CD14-positive monocyte (primary cell): ENCODE measurements at regions not wholly inside any gene's neighbourhood (a gene's known extent, or its start where the extent isn't known, plus 50 kb on each side); places are given as distances from the start of the nearest gene placed in this dataset.

ENCODE experiments used
- DNase-seq, 3 donors: peaks; one replicate each; pipeline ENCODE4 v3.0.0-alpha.2; 2011 to 2022
- H2AFZ ChIP-seq: 2 replicates; pipeline ENCODE4 v1.6.0; 2012; ENCODE audit warnings: mild to moderate bottlenecking, low read depth, low read length, inconsistent platforms; ENCODE audit not compliant: insufficient read depth, poor library complexity, severe bottlenecking
- H3K27ac ChIP-seq, 2 donors: 1 replicate in 1 of 2; 2 replicates in 1 of 2; pipeline ENCODE4 v1.5.1; 2012 to 2013; ENCODE audit warnings: low read length in 2 of 2, control low read depth in 1 of 2, inconsistent platforms in 1 of 2, low read depth in 1 of 2, mild to moderate bottlenecking in 1 of 2
- H3K27me3 ChIP-seq, 2 donors: one replicate each; pipeline versions ENCODE4 v1.6.0 to v1.6.1; 2011 to 2013; ENCODE audit warnings: low read length in 2 of 2; ENCODE audit not compliant: control insufficient read depth in 2 of 2, insufficient read depth in 2 of 2
- H3K36me3 ChIP-seq, 2 donors: replicated peaks in 1 of 2; 1 replicate in 1 of 2; 2 replicates in 1 of 2; pipeline versions ENCODE4 v1.5.1 to v1.6.1; 2012 to 2013; ENCODE audit warnings: low read length in 2 of 2, control low read depth in 1 of 2, inconsistent platforms in 1 of 2, mild to moderate bottlenecking in 1 of 2; ENCODE audit not compliant: insufficient read depth in 2 of 2, control insufficient read depth in 1 of 2
- H3K4me1 ChIP-seq, 2 donors: 1 replicate in 1 of 2; 2 replicates in 1 of 2; pipeline versions ENCODE4 v1.5.1 to v1.6.1; 2012 to 2013; ENCODE audit warnings: low read length in 2 of 2, control low read depth in 1 of 2, inconsistent platforms in 1 of 2, mild to moderate bottlenecking in 1 of 2, moderate library complexity in 1 of 2; ENCODE audit not compliant: insufficient read depth in 2 of 2, control insufficient read depth in 1 of 2
- H3K4me2 ChIP-seq: replicated peaks from 2 replicates; pipeline ENCODE3; 2012; ENCODE audit warnings: low read length, moderate library complexity, mild to moderate bottlenecking; ENCODE audit not compliant: poor library complexity, severe bottlenecking; ENCODE audit errors: extremely low read depth
- H3K4me3 ChIP-seq, 3 experiments: fragments of 200-600 bp in 1 of 3; sonication (generic) in 1 of 3; replicated peaks in 1 of 3; 1 replicate in 2 of 3; 2 replicates in 1 of 3; pipeline ENCODE4 v1.5.1; 2011 to 2013; ENCODE audit warnings: low read length in 3 of 3, mild to moderate bottlenecking in 3 of 3, control low read depth in 2 of 3, low read depth in 2 of 3, inconsistent platforms in 1 of 3, moderate library complexity in 1 of 3
- H3K79me2 ChIP-seq: 2 replicates; pipeline ENCODE4 v1.6.0; 2012; ENCODE audit warnings: mild to moderate bottlenecking, control low read depth, inconsistent platforms, low read length, moderate library complexity; ENCODE audit not compliant: insufficient read depth
- H3K9ac ChIP-seq: 2 replicates; pipeline ENCODE4 v1.6.0; 2017; ENCODE audit warnings: low read length, mild to moderate bottlenecking; ENCODE audit not compliant: insufficient read depth, poor library complexity, severe bottlenecking
- H3K9me3 ChIP-seq, 2 donors: replicated peaks in 1 of 2; 1 replicate in 1 of 2; 2 replicates in 1 of 2; pipeline versions ENCODE4 v1.5.1 to v1.6.1; 2012 to 2013; ENCODE audit warnings: low read length in 2 of 2, control low read depth in 1 of 2; ENCODE audit not compliant: control insufficient read depth in 1 of 2, insufficient read depth in 1 of 2
- H4K20me1 ChIP-seq: 2 replicates; pipeline ENCODE4 v1.6.0; 2012; ENCODE audit warnings: mild to moderate bottlenecking, low read length, control low read depth, moderate library complexity; ENCODE audit not compliant: insufficient read depth
- H3K27ac Mint-ChIP-seq, 7 donors: one replicate each; pipeline ENCODE4 v1.8.0; 2020; ENCODE audit warnings: mild to moderate bottlenecking in 7 of 7, mixed read lengths in 7 of 7, moderate library complexity in 6 of 7, inconsistent platforms in 2 of 7
- H3K27me3 Mint-ChIP-seq, 3 donors: one replicate each; pipeline ENCODE4 v1.8.0; 2021 to 2022; ENCODE audit warnings: low read depth in 3 of 3, mild to moderate bottlenecking in 3 of 3, mixed read lengths in 3 of 3, moderate library complexity in 3 of 3, inconsistent platforms in 1 of 3
- H3K36me3 Mint-ChIP-seq, 2 donors: one replicate each; pipeline ENCODE4 v1.8.0; 2020; ENCODE audit warnings: mixed read lengths in 2 of 2, inconsistent platforms in 1 of 2, mild to moderate bottlenecking in 1 of 2
- H3K4me1 Mint-ChIP-seq: one replicate; pipeline ENCODE4 v1.8.0; 2020; ENCODE audit warnings: mild to moderate bottlenecking, mixed read lengths
- H3K4me3 Mint-ChIP-seq, 2 donors: one replicate each; pipeline ENCODE4 v1.8.0; 2020; ENCODE audit warnings: mild to moderate bottlenecking in 2 of 2, mixed read lengths in 2 of 2, moderate library complexity in 1 of 2
- H3K9me3 Mint-ChIP-seq, 7 donors: one replicate each; pipeline ENCODE4 v1.8.0; 2020 to 2022; ENCODE audit warnings: mixed read lengths in 7 of 7, mild to moderate bottlenecking in 6 of 7, moderate library complexity in 6 of 7, inconsistent platforms in 2 of 7
- CTCF ChIP-seq: fragments of 200-600 bp; IDR thresholded peaks from one replicate; pipeline ENCODE4 v1.8.0; 2022; ENCODE audit warnings: antibody characterized with exemption, mild to moderate bottlenecking
- WGBS: methylation state at CpG from one replicate; pipeline ENCODE4 v1.1.5; 2013; ENCODE audit warnings: missing lambda C conversion rate; ENCODE audit not compliant: insufficient coverage; 5-methylcytosine and 5-hydroxymethylcytosine counted together
- intact Hi-C, 2 donors: fragments of 100-400 bp; cut with micrococcal nuclease; formaldehyde crosslinking; loops; one replicate each; pipeline versions ENCODE4 v1.15.0 to v1.15.1; 2023

- no peak overlapping the region for H3K27ac Mint-ChIP-seq
- TF ChIP-seq CTCF = no peak
- H3K9ac ChIP-seq = no peak overlapping the region
- H3K36me3 Mint-ChIP-seq = peaks cover 14 to 18% of the 10 kb centered on the region in 2 donors
- 100% methylated on average over 3 of the region's 5 CpGs for WGBS
- H3K79me2 ChIP-seq = no peaks in the 10 kb centered on the region
- H3K27me3 ChIP-seq = no peaks in the 10 kb centered on the region
- H3K9me3 ChIP-seq = no peaks in the 10 kb centered on the region
- no peaks in the 10 kb centered on the region for H4K20me1 ChIP-seq
- no peak overlapping the region for H3K4me2 ChIP-seq
- H3K36me3 ChIP-seq = no peaks in the 10 kb centered on the region
- peaks cover 0 to 3% (median 2%) of the 10 kb centered on the region in 7 donors for H3K9me3 Mint-ChIP-seq
- H3K4me1 ChIP-seq = peaks cover 39 to 47% of the 10 kb centered on the region in 2 donors
- H3K4me3 ChIP-seq = no peak overlapping the region
- intact Hi-C loops = no loop called here
- H3K4me3 Mint-ChIP-seq = no peak overlapping the region
- DNase-seq = no peak
- no peak overlapping the region for H2AFZ ChIP-seq
- H3K27ac ChIP-seq = no peak overlapping the region
- peaks cover 0 to 2% (median 1%) of the 10 kb centered on the region in 3 donors for H3K27me3 Mint-ChIP-seq
- peaks cover 47% of the 10 kb centered on the region for H3K4me1 Mint-ChIP-seq
Measured at GRCh38 chr5:137560420-137560819, 61.3 kb upstream of the SPOCK1 start.
